ENCODE measurements at regions not wholly inside any gene's neighbourhood (a gene's known extent, or its start where the extent isn't known, plus 50 kb on each side); places are given as distances from the start of the nearest gene placed in this dataset.

- no peaks in the 10 kb centered on the region for H3K36me3 ChIP-seq (ENCODE audit: insufficient read depth, insufficient read length, low read length)
- TF ChIP-seq SUZ12 (IDR thresholded peaks at IDR 0.05; ENCODE audit: extremely low read depth, insufficient read depth, insufficient read length) (no peak), ZNF274 (IDR thresholded peaks at IDR 0.05; ENCODE audit: low read depth, low read length) (no peak), YY1 (IDR thresholded peaks at IDR 0.05; ENCODE audit: insufficient read depth, insufficient read length) (no peak)
- DNase-seq (ENCODE audit: low read depth, low spot score) = no peak
- H3K9me3 ChIP-seq (ENCODE audit: insufficient read depth, low read length) = no peaks in the 10 kb centered on the region
- H3K27me3 ChIP-seq (ENCODE audit: insufficient read depth, insufficient read length) = no peaks in the 10 kb centered on the region
- H3K4me3 ChIP-seq (ENCODE audit: insufficient read length, low read depth) = no peak overlapping the region
- H3K9ac ChIP-seq (ENCODE audit: insufficient read length, low read depth) = no peak overlapping the region
- H3K4me1 ChIP-seq (ENCODE audit: insufficient read depth, insufficient read length) = no peaks in the 10 kb centered on the region
These were observed 779.9 kb upstream of the ACO1 start for GRCh38 chr9:31604531-31604930.

DNA sequence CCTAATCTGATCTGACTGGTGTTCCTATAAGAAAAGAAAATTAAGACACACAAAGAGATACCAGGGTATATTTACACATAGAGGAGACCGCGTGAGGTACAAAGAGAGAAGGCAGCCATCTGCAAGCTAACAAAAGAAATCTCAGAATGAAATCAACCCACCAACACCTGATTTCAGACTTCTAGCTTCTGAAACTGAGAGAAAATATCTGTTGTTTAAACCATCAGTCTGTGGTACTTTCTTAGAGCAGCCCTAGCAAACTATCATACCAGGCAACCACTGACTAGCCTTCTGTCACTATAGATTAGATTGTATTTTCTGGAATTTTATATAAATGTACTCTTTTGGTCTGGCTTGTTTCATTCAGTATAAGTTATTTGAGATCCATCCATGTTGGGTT, 779.3 kb upstream of the ACO1 start:
- Histone ChIP-seq H3K27me3 (ENCODE audit: insufficient read depth, insufficient read length) (no peaks in the 10 kb centered on the region), H3K4me3 (ENCODE audit: insufficient read length, low read depth) (no peak overlapping the region), H3K4me1 (ENCODE audit: insufficient read depth, insufficient read length) (no peaks in the 10 kb centered on the region), H3K9me3 (ENCODE audit: insufficient read depth, low read length) (no peaks in the 10 kb centered on the region), H3K9ac (ENCODE audit: insufficient read length, low read depth) (no peak overlapping the region), H3K36me3 (ENCODE audit: insufficient read depth, insufficient read length, low read length) (no peaks in the 10 kb centered on the region)
- DNase-seq (ENCODE audit: low read depth, low spot score) = no peak
- TF ChIP-seq ZNF274 (IDR thresholded peaks at IDR 0.05; ENCODE audit: low read depth, low read length) (no peak), SUZ12 (IDR thresholded peaks at IDR 0.05; ENCODE audit: extremely low read depth, insufficient read depth, insufficient read length) (no peak), YY1 (IDR thresholded peaks at IDR 0.05; ENCODE audit: insufficient read depth, insufficient read length) (no peak)

DNA sequence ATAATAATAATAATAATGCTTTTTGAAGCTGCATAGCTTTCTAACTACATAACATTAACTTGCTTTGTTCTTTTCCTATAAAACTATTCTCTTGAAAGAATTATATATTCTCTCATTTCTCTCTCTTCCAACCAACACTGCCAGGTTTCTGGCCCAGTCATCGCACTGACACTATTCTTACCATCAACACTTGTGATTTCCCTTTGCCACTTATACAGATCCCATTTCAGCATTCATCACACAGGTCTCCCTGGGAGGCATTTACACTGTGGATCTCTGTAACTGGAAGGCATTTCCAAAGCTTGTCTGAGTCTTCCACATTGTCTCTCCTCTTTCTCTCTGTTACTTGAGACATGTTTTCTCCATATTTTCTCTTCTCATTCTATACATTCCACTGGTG, 777.8 kb upstream of the ACO1 start:
- no peak overlapping the region for H3K9ac ChIP-seq (ENCODE audit: insufficient read length, low read depth)

GRCh38 chr9:31608416-31608815, 776.0 kb upstream of the ACO1 start:
- no peak overlapping the region for H3K9ac ChIP-seq (ENCODE audit: insufficient read length, low read depth)
- H3K4me1 ChIP-seq (ENCODE audit: insufficient read depth, insufficient read length) = no peaks in the 10 kb centered on the region
- TF ChIP-seq SUZ12 (IDR thresholded peaks at IDR 0.05; ENCODE audit: extremely low read depth, insufficient read depth, insufficient read length) (no peak), ZNF274 (IDR thresholded peaks at IDR 0.05; ENCODE audit: low read depth, low read length) (no peak), YY1 (IDR thresholded peaks at IDR 0.05; ENCODE audit: insufficient read depth, insufficient read length) (no peak)
- DNase-seq (ENCODE audit: low read depth, low spot score) = no peak
- H3K4me3 ChIP-seq (ENCODE audit: insufficient read length, low read depth) = no peak overlapping the region
- H3K27me3 ChIP-seq (ENCODE audit: insufficient read depth, insufficient read length) = no peaks in the 10 kb centered on the region
- H3K9me3 ChIP-seq (ENCODE audit: insufficient read depth, low read length) = no peaks in the 10 kb centered on the region
- no peaks in the 10 kb centered on the region for H3K36me3 ChIP-seq (ENCODE audit: insufficient read depth, insufficient read length, low read length)

More for the DNA sequence above, 777.8 kb upstream of the ACO1 start:
- Histone ChIP-seq H3K27me3 (ENCODE audit: insufficient read depth, insufficient read length) (no peaks in the 10 kb centered on the region), H3K4me1 (ENCODE audit: insufficient read depth, insufficient read length) (no peaks in the 10 kb centered on the region), H3K36me3 (ENCODE audit: insufficient read depth, insufficient read length, low read length) (no peaks in the 10 kb centered on the region), H3K9me3 (ENCODE audit: insufficient read depth, low read length) (no peaks in the 10 kb centered on the region), H3K4me3 (ENCODE audit: insufficient read length, low read depth) (no peak overlapping the region)
- no peak for DNase-seq (ENCODE audit: low read depth, low spot score)
- TF ChIP-seq SUZ12 (IDR thresholded peaks at IDR 0.05; ENCODE audit: extremely low read depth, insufficient read depth, insufficient read length) = no peak
- no peak for TF ChIP-seq ZNF274 (IDR thresholded peaks at IDR 0.05; ENCODE audit: low read depth, low read length)
- TF ChIP-seq YY1 (IDR thresholded peaks at IDR 0.05; ENCODE audit: insufficient read depth, insufficient read length) = no peak

DNA sequence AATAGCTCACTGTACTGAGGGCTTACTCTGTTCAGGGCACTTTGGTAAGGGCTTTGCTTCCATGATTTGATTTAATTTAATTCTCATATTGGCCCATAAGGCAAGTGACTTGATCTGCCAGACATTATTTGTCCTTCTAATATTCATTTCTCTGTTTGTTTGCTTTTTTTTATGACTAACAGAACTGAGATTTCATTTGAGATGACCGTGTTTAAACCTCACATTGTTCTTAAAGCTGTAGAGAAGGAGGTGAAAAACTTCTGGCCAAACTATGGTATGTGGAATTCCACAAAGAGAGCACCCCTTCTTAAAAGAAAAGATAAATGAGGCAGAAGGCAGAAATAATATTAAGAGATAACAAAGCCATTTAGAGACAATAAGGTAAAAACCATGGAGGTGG, 775.6 kb upstream of the ACO1 start:
- TF ChIP-seq SUZ12 (IDR thresholded peaks at IDR 0.05; ENCODE audit: extremely low read depth, insufficient read depth, insufficient read length) (no peak), YY1 (IDR thresholded peaks at IDR 0.05; ENCODE audit: insufficient read depth, insufficient read length) (no peak)
- Histone ChIP-seq H3K9me3 (ENCODE audit: insufficient read depth, low read length) (no peaks in the 10 kb centered on the region), H3K9ac (ENCODE audit: insufficient read length, low read depth) (no peak overlapping the region), H3K27me3 (ENCODE audit: insufficient read depth, insufficient read length) (no peaks in the 10 kb centered on the region), H3K36me3 (ENCODE audit: insufficient read depth, insufficient read length, low read length) (no peaks in the 10 kb centered on the region), H3K4me3 (ENCODE audit: insufficient read length, low read depth) (no peak overlapping the region), H3K4me1 (ENCODE audit: insufficient read depth, insufficient read length) (no peaks in the 10 kb centered on the region)
- DNase-seq (ENCODE audit: low read depth, low spot score) = no peak

DNA sequence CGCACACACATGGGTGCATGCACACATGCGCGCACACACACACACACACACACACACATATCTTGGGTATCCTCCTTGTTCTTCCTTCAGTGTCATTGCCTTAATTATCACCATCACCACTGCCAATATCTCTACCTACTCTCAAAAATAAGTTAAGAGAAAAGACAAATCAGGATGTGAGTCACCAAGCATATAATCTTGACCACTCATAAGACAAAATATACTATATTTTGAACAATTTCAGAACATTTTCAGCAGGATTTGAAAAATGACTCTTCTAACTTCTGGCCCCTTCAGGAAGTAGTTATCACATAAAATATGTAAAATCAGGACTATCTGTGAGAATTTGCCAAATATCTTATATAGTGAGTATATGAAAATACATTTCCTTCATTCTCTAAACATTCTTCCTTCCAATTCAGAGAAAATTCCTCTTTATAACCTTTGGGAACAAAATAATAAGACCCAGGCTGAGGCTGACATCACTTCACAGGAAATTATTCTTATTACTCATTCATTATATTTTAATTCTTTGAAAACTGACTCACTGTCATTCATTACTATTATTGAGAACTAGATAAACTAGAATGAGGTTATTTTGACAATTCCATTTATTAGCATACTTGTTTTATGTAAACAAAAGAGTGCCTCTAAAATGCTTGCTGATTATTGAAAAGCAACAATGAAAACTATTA, 772.0 kb upstream of the ACO1 start:
- no peak for DNase-seq (ENCODE audit: low read depth, low spot score)
- TF ChIP-seq SUZ12 (IDR thresholded peaks at IDR 0.05; ENCODE audit: extremely low read depth, insufficient read depth, insufficient read length) = no peak
- no peak for TF ChIP-seq YY1 (IDR thresholded peaks at IDR 0.05; ENCODE audit: insufficient read depth, insufficient read length)

DNA sequence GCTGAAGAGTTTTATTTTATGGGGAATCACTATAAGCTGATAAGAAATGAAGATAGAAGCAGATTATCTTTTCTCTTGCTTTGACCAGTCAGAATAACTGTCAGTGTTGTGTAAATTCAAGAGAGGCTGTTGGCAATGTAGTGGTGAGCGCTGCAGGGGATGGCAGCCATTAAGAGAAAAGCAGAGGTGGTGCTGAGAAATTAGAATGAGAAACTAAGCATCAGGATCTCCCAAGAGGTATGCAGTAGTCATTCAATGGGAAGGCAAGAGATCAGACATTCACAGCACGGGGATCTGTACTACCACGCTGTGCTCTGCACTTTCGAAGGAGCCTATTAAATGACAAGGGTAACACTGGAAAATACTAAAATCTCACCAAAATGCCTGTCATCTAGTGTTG, 768.5 kb upstream of the ACO1 start:
- Histone ChIP-seq H3K4me1 (ENCODE audit: insufficient read depth, insufficient read length) (no peaks in the 10 kb centered on the region), H3K9me3 (ENCODE audit: insufficient read depth, low read length) (no peaks in the 10 kb centered on the region), H3K9ac (ENCODE audit: insufficient read length, low read depth) (no peak overlapping the region), H3K27me3 (ENCODE audit: insufficient read depth, insufficient read length) (no peaks in the 10 kb centered on the region), H3K36me3 (ENCODE audit: insufficient read depth, insufficient read length, low read length) (no peaks in the 10 kb centered on the region), H3K4me3 (ENCODE audit: insufficient read length, low read depth) (no peak overlapping the region)
- peak; percentile 57 for DNase-seq (ENCODE audit: low read depth, low spot score)
- TF ChIP-seq ZNF274 (IDR thresholded peaks at IDR 0.05; ENCODE audit: low read depth, low read length) (no peak), YY1 (IDR thresholded peaks at IDR 0.05; ENCODE audit: insufficient read depth, insufficient read length) (no peak), SUZ12 (IDR thresholded peaks at IDR 0.05; ENCODE audit: extremely low read depth, insufficient read depth, insufficient read length) (no peak)

More for the DNA sequence above, 772.0 kb upstream of the ACO1 start:
- H3K36me3 ChIP-seq (ENCODE audit: insufficient read depth, insufficient read length, low read length) = no peaks in the 10 kb centered on the region
- H3K9me3 ChIP-seq (ENCODE audit: insufficient read depth, low read length) = no peaks in the 10 kb centered on the region
- no peak overlapping the region for H3K9ac ChIP-seq (ENCODE audit: insufficient read length, low read depth)
- H3K4me1 ChIP-seq (ENCODE audit: insufficient read depth, insufficient read length) = no peaks in the 10 kb centered on the region
- no peaks in the 10 kb centered on the region for H3K27me3 ChIP-seq (ENCODE audit: insufficient read depth, insufficient read length)
- H3K4me3 ChIP-seq (ENCODE audit: insufficient read length, low read depth) = no peak overlapping the region

All from NT2/D1 (cell line).